ENCODE measurements at regions not wholly inside any gene's neighbourhood (a gene's known extent, or its start where the extent isn't known, plus 50 kb on each side); places are given as distances from the start of the nearest gene placed in this dataset.

DNA sequence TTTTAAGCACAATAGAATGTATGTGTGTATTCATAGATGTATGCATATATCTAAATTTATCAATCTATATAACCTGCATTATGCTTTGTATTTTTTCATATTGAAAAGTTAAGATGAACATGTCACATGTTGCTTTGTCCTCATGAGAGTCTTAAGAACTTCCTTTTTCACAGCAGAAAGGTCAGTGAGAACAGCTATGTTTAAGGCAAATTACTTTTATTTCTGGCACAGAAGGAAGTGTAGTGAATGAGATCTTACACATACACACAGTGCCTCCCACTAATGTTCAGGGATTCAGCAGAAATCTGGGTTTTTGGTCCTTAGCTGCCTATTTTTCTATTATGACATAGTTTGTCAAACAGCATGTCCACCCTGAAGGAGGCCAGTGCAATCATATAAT lies 134.8 kb downstream of the TMEM26 start:
- TF ChIP-seq, protein P1, sequence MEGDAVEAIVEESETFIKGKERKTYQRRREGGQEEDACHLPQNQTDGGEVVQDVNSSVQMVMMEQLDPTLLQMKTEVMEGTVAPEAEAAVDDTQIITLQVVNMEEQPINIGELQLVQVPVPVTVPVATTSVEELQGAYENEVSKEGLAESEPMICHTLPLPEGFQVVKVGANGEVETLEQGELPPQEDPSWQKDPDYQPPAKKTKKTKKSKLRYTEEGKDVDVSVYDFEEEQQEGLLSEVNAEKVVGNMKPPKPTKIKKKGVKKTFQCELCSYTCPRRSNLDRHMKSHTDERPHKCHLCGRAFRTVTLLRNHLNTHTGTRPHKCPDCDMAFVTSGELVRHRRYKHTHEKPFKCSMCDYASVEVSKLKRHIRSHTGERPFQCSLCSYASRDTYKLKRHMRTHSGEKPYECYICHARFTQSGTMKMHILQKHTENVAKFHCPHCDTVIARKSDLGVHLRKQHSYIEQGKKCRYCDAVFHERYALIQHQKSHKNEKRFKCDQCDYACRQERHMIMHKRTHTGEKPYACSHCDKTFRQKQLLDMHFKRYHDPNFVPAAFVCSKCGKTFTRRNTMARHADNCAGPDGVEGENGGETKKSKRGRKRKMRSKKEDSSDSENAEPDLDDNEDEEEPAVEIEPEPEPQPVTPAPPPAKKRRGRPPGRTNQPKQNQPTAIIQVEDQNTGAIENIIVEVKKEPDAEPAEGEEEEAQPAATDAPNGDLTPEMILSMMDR (IDR thresholded peaks at IDR 0.05): no peak
- Histone ChIP-seq H3K9me3 (no peaks in the 10 kb centered on the region), H3K4me1 (ENCODE audit: low read depth) (no peaks in the 10 kb centered on the region), H3K4me3 (no peak overlapping the region), H3K36me3 (ENCODE audit: low read depth) (no peaks in the 10 kb centered on the region)
- DNase-seq: no peak
- intact Hi-C loops (cut with DNase I, micrococcal nuclease): no loop called here
- ATAC-seq: no peak

DNA sequence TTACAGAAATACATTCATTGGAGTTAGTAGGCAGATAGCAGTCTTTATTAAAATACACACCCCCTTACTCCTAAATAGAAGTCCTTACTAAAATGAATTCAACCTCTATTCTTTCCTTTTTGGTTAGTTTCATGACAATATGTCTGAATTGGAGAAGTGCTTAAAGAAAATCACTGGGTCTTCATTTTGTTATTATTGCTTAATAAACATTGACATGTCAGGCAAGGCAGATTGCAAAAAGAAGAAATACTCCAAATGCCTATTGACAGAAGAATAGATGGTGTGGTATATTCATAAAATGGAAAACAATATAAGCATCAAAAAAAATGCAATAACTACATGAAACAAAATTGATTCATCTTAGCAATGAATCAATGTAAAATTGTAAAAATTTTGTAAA lies 135.5 kb downstream of the TMEM26 start:
- no peak for DNase-seq
- no peaks in the 10 kb centered on the region for H3K36me3 ChIP-seq (ENCODE audit: low read depth)
- no peak for ATAC-seq
- H3K4me1 ChIP-seq (ENCODE audit: low read depth): no peaks in the 10 kb centered on the region
- no peaks in the 10 kb centered on the region for H3K9me3 ChIP-seq
- TF ChIP-seq, protein P1 (IDR thresholded peaks at IDR 0.05): no peak
- intact Hi-C loops (cut with DNase I, micrococcal nuclease): no loop called here
- no peak overlapping the region for H3K4me3 ChIP-seq

DNA sequence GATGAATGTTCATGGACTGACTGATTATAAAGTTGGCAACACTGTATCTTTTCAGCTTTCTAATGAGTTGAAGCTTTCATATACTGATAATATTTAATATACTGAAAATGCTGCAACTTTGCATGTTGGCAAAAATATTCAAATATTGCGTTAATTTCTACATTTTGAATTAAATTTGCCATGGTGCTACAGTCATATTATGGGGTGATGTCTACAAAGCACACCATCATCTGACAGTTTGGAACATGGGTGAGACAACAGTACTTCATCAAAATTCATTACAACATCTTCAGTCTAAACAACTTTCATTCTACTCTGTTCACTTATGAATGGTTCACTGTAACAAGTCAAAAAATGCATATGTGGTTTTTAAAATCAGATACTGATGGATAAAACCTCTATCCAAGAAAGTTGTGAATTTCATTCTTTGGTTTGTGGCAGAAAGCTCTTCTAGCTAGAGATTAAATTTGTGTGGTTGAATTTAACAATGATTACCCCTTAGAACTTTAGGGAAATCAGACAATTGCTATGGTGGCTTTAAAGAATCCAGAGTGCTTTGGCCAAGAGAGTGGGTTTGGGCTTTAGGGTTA lies 136.4 kb downstream of the TMEM26 start:
- H3K4me1 ChIP-seq (ENCODE audit: low read depth): no peaks in the 10 kb centered on the region
- H3K4me3 ChIP-seq: no peak overlapping the region
- ATAC-seq: no peak
- H3K9me3 ChIP-seq: no peaks in the 10 kb centered on the region
- TF ChIP-seq, protein P1 (IDR thresholded peaks at IDR 0.05): no peak
- no peaks in the 10 kb centered on the region for H3K36me3 ChIP-seq (ENCODE audit: low read depth)
- intact Hi-C loops (cut with DNase I, micrococcal nuclease): no loop called here
- no peak for DNase-seq

DNA sequence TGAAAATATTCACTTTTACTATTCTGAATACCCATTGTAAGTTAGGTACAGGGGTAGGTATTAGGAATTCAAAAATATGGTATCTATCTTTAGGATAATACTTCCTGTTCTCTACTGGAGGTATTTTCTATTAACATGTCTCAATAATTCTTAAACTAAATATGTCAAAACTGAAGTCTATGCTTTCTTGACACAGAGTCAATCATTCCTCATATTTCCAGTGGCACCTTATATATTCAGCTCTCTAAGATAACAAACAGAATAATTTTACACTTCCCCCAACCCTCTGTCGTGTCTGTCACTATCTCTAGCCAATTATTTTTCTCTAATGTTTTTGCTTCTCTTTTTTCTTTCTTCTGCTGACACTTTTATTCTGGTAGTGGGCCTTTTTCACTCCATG lies 138.9 kb downstream of the TMEM26 start:
- Histone ChIP-seq H3K4me1 (ENCODE audit: low read depth) (no peaks in the 10 kb centered on the region), H3K36me3 (ENCODE audit: low read depth) (no peaks in the 10 kb centered on the region), H3K9me3 (no peaks in the 10 kb centered on the region), H3K4me3 (no peak overlapping the region)
- intact Hi-C loops (cut with DNase I, micrococcal nuclease): no loop called here
- ATAC-seq (no peak), DNase-seq (no peak)
- TF ChIP-seq, protein P1 (IDR thresholded peaks at IDR 0.05): no peak

DNA sequence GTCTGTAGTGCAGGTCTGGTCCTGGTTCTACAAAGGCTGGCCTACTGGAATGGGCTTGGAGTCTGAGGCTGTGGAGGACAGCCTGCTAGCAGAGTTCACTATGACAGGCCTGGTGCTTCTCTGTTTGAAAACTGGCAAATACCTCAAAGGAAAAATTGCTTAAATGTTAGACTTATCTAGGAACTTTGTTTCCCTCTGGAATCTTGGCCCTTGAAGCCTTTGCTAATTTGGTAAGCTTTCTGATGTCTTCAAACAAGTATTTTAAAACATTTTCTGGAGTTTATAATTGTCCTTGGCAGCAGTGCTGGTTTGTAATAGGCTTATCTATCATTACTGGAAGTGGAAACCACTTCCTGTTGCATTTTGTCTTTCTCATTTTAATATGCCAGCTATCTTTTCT lies 139.7 kb downstream of the TMEM26 start:
- TF ChIP-seq, protein P1 (IDR thresholded peaks at IDR 0.05): no peak
- no peak for DNase-seq
- Histone ChIP-seq H3K4me3 (no peak overlapping the region), H3K4me1 (ENCODE audit: low read depth) (no peaks in the 10 kb centered on the region), H3K36me3 (ENCODE audit: low read depth) (no peaks in the 10 kb centered on the region), H3K9me3 (no peaks in the 10 kb centered on the region)
- intact Hi-C loops (cut with DNase I, micrococcal nuclease): no loop called here
- no peak for ATAC-seq

DNA sequence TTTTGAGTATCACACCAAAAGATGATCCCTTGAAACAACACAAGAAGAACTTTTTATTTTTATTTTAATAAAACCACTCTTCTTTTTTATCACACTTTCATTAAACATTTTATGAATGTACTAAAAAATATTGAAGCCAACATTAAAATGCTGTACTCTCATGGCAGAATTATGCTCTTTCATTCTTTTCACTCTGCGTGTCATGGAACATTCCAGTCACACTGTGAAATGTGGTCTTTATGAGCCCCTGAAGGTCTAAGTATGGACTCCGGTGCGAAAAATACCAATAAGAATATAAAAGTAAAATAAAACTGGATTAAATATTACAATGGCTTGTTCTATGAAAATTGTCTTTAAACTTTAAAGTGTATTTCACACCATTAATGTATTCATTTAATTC lies 148.4 kb downstream of the TMEM26 start:
- Histone ChIP-seq H3K36me3 (ENCODE audit: low read depth) (no peaks in the 10 kb centered on the region), H3K9me3 (no peaks in the 10 kb centered on the region), H3K4me1 (ENCODE audit: low read depth) (no peaks in the 10 kb centered on the region), H3K4me3 (no peak overlapping the region)
- TF ChIP-seq, protein P1 (IDR thresholded peaks at IDR 0.05): no peak
- DNase-seq: no peak
- ATAC-seq: no peak
- intact Hi-C loops (cut with DNase I, micrococcal nuclease): no loop called here

Data from mucosa of descending colon (tissue), 3 donors.